GM18520 (cell line): ENCODE measurements at regions not wholly inside any gene's neighbourhood (a gene's known extent, or its start where the extent isn't known, plus 50 kb on each side); places are given as distances from the start of the nearest gene placed in this dataset.
"Not testable (repeated sequence)": the region's sequence is repeated elsewhere in the genome, so short reads cannot be mapped to it uniquely, and the experiment has no call there.

Experiments
- ATAC-seq: cut with Tn5 transposase; IDR thresholded peaks from one replicate; pipeline ENCODE4 v1.9.1; 2021; ENCODE audit not compliant: unreplicated experiment

GRCh38 chr3:20573175-20573574 is 387.2 kb upstream of the SGO1 start:
- ATAC-seq: no peak

DNA sequence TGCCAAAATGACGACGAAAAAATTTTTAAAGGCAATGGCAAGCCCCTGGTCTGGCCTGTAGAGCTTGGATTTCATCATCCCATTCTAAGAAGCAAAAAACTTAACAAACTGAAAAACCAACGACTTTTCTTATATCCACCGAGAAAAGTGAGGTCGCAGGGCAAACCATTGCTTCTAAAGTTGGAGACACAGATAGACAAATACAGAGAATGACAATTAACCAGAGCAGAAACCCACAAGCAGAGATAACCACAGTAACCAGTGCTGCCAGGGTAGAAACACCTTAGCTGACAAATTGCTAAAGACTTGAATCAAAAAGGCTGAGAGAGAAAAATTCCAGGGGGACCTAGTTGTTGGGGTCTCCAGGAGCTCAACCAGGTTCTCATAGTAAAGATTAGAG is 386.5 kb upstream of the SGO1 start:
- ATAC-seq: no peak

DNA sequence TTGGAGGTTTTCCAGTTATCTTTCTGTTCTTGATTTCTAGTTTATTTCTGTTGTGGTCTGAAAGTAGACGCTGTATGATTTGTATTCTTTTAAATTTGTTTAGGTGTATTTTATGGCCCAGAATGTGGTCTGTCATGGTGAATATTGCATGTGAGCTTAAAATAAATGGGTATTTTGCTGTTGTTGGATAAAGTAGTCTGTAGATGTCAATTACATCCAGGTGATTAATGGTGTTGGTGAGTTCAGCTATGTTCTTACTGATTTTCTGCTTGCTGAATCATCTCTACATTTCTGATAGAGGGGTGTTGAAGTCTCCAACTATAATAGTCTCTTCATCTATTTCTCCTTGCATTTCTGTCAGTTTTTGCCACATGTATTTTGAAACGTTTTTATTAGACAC is 383.3 kb upstream of the SGO1 start:
- no peak for ATAC-seq

DNA sequence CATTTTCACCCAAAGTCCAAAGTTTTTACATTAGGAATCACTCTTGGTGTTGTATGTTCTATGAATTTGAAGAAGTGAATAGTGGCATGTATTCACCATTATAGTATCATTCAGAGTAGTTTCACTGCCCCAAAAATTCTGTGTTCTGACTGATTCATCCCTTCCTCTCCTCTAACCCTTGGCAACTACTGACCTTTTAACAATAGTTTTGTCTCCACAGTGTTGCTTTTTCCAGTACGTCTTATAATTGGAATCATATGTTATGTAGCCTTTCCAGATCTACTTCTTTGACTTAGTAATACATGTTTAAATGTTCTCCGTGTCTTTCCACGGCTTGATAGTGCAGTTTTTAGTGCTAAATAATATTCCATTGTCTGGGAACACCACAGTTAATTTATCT is 379.0 kb upstream of the SGO1 start:
- ATAC-seq: no peak

DNA sequence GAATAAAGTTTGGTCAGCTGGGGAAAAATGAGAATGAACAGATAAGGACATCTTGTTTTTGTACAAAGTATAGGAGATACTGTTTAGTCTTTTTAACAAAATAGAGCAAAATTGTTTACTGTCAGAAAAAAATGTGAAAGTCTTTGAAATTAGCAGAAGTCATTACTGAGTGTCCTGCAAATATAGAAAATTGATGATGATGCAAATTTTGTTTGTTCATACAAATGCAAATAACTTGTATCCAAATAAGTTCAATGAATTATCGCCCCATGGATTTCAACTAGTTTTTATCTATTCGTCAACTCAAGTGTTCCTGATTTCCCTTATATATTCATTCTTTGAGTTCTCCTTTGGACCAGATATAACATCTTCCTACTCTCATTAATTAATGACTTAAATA is 378.0 kb upstream of the SGO1 start:
- no peak for ATAC-seq

DNA sequence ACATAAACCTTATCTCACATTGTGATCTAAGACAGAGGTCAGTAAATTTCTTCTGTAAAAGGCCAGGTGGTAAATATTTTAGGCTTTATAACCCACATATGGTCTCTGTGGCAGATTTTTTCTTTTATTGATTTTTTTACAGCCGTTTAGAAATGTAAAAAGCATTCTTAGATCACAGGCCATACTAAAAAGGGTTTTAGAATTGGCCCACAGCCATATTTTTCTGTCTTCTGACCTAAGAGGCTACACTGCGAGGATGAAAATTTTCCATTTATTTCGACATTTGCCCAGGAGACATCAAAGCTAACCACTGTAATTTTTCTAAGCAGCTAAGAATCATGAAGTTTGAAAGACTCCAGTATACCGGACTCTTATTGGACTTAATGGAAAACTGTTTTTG is 377.2 kb upstream of the SGO1 start:
- ATAC-seq: no peak

- no peak for ATAC-seq
Measured at GRCh38 chr3:20561166-20561565, 375.2 kb upstream of the SGO1 start.

DNA sequence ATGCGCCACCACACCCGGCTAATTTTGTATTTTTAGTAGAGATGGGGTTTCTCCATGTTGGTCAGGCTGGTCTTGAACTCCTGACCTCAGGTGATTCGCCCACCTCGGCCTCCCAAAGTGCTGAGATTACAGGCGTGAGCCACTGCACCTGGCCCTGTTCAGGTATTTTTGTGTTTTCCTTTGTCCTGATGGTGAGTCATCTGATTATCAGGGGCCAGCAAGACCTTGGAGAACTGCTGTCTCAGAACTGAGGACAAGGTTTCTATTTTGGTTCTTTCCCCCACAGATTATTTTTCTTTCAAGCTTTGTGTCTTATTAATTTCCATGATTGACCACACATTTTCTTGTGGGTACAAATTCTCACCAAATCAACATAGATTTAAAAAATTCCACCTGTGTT is 374.4 kb upstream of the SGO1 start:
- not testable (repeated sequence) for ATAC-seq

DNA sequence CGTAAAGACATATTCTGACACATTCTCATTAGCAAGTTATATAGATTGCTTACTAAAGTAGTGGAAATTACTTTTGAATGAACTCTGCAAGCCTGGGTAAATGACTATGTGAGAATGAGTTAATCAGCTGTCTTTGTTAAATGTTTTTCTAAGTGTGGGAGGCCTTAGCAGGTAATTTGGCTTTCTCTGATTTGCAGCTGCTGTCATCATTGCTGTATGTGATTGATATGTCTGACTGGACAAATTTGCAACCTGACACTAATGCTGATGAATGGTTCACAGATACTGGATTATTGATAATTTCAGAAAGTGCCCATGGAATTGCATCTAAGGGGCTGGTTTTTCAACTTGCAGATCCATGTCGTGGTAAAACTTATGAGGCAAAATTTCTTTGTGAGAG is 372.2 kb upstream of the SGO1 start:
- ATAC-seq: no peak

GRCh38 chr3:20556661-20557060 is 370.7 kb upstream of the SGO1 start:
- no peak for ATAC-seq

DNA sequence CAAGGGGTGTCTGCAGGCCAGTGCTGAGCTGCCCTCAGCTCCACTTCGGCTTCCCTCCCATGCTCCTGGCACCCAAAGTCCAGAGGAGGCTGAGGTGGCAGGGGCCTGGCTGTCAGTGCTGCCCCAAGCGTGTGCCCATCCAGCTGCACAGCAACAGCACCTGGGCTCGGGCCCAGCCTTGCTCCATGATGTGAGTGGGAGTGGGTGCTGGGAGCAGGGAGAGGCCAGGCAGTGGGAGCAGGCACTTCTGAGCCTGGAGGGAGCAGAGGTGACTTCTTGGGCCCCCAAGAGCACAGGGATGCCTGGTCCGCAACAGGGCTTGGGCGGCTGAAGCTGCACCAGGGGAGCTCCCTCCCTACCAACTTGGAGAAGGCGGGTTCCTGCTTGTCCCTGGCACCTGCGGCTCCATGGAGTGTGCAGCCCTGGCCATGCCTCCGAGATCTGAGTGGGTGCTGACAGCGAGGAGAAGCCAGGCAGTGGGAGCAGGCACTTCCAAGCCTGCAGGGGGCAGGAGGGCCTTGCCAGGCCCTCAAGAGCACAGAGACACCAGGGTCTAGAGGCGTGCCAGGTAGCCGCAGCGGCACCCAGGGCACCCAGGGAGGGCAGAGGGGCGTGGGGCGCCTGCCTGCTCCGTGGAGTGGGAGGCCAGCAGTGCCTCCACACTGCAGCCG is 366.7 kb upstream of the SGO1 start:
- no peak for ATAC-seq

- not testable (repeated sequence) for ATAC-seq
Measured at GRCh38 chr3:20547361-20548269, 361.6 kb upstream of the SGO1 start.

DNA sequence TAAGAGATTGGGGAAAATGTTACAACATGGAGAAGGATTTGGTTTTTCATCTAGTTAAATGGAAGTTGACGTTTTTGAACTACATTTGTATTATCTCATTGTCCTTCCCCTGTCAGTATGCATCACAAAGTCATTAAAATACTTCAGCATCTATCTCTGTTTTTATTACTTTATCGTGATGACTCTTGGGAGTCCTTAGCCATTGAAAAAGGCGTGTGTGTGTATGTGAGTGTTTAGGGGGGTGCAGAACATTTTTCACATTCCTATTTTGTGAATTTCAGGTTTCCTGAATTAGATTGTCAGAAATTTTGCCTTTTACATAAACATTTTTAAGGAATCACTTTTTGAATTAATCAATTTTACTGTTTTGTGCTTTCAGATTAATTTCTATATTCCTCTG is 360.6 kb upstream of the SGO1 start:
- no peak for ATAC-seq

DNA sequence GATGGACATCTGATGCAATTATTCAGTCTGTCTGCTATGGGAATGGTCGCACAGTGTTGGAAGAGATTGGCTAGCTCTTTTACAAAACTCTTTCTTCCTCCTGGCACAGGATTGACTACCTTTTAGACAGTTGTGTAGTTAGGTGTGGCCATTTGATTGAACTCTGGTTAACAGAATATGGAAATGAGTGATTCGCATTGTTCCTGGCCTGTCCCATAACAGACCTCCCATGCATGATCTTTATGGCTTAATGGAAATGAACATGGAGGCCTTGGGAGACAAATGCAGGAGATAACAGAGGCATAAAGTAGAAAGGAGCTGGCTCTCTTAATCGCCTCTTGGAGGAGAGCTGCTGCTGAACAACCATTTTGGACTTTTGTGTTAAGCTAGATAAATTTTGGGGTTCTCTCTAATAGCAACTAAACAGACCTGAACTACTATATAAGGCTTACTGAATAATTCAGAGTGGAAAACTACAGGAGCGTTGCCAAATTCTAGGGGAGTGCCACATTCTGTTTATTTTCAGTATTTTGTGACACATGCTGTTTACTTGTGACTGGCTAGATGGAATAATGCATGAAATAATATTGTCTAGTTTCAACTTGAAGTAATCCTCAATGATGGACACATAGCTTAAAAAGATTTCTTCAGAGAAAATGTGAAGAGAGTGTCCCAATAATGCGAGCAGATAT is 357.7 kb upstream of the SGO1 start:
- ATAC-seq: no peak

DNA sequence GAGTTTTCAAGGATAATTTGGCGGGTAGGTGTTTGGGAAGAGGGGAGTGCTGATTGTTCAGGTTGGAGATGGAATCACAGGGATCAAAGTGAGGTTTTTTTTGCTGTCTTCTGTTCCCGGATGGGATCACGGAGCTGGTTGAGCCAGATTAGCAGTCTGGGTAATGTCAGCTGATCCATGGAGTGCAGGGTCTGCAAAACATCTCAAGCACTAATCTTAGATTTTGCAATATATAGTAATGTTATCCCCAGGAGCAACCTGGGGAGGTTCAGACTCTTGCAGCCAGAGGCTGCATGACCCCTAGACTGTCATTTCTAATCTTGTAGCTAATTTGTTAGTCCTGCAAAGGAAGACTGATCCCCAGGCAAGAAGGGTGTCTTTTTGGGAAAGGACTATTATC is 354.1 kb upstream of the SGO1 start:
- no peak for ATAC-seq

- no peak for ATAC-seq
Measured at GRCh38 chr3:20539666-20540065, 353.7 kb upstream of the SGO1 start.

DNA sequence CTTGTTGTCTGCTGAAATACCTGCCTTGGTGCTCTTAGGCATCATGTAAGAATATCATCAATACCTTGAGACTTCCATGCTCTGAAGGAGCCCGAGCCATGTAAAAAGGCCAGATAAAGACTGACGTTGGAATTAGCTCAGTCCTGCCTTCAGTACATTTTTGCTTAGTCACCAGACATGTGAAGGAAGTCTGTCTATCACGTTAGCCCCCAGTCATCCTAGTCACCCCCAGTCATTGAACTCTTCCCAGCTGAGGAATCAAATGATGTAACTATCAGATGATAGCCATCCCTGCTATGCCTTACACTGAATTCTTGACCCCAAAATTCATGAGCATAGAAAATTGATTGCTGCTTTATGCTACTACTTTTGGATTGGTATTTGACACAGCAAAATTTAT is 351.2 kb upstream of the SGO1 start:
- no peak for ATAC-seq

- no peak for ATAC-seq
Measured at GRCh38 chr3:20529911-20530310, 343.9 kb upstream of the SGO1 start.

- no peak for ATAC-seq
Measured at GRCh38 chr3:20528180-20528770, 342.3 kb upstream of the SGO1 start.

GRCh38 chr3:20527368-20527767 is 341.4 kb upstream of the SGO1 start:
- ATAC-seq: no peak

- no peak for ATAC-seq
Measured at GRCh38 chr3:20524328-20524727, 338.3 kb upstream of the SGO1 start.

GRCh38 chr3:20523293-20523692 is 337.3 kb upstream of the SGO1 start:
- ATAC-seq: no peak
